Gastroesophageal sphincter (tissue), 3 donors: ENCODE measurements at regions not wholly inside any gene's neighbourhood (a gene's known extent, or its start where the extent isn't known, plus 50 kb on each side); places are given as distances from the start of the nearest gene placed in this dataset.

ENCODE experiments used
- EP300 ChIP-seq: sonication (generic); formaldehyde crosslinking; IDR thresholded peaks from one replicate; pipeline ENCODE4 v1.6.1; 2017; ENCODE audit warnings: antibody characterized with exemption, mild to moderate bottlenecking
- TF ChIP-seq, protein P1 (sequence below), 4 experiments: fragments of 200-600 bp in 2 of 4; fragments of 450-650 bp in 2 of 4; sonication (generic) in 1 of 4; IDR thresholded peaks; one replicate each; pipeline ENCODE4 v1.5.1; 2017 to 2019; ENCODE audit warnings: antibody characterized with exemption in 4 of 4, mild to moderate bottlenecking in 2 of 4, moderate library complexity in 2 of 4

DNA sequence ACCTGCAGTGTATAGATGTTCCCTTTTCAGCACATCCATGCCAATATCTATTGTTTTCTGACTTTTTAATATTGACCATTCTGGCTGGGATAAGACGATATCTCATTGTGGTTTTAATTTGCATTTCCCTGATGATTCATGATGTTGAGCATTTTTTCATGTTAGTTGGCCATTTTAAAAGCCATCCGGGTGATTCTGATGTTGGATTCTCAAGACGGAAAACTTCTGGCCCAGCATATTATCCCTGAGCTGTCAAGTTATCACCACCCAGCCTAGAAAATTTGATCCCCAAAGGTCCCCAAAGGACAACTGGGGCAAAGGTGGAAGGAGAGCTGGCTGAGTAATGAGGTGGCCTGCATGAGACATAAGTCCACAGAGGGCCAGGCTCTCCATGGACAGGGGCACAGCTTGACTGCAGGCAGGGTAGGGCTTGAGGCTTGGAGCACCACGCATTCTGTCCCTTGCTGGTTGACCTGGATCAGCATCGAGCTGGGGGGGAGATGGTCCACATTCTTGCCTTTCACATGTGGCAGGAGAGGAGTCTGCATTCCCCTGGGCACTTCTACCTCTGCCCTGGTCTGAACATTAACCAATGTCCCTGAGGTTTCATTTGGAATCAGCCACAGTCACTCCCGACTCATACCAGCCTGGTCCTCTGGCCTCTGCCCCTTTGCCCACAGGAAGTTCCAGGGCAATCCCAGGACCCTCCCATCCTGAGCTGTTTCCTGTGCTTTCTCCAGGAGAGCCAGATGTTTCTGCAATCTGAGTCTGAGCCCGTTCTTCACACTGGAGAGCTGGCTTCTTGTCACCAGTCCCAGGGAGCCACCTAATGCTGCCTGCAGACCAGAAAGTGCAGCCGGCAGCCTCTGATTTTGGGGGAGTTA lies 69.2 kb downstream of the ISG20 start:
- no peak for TF ChIP-seq EP300
- TF ChIP-seq, protein P1, sequence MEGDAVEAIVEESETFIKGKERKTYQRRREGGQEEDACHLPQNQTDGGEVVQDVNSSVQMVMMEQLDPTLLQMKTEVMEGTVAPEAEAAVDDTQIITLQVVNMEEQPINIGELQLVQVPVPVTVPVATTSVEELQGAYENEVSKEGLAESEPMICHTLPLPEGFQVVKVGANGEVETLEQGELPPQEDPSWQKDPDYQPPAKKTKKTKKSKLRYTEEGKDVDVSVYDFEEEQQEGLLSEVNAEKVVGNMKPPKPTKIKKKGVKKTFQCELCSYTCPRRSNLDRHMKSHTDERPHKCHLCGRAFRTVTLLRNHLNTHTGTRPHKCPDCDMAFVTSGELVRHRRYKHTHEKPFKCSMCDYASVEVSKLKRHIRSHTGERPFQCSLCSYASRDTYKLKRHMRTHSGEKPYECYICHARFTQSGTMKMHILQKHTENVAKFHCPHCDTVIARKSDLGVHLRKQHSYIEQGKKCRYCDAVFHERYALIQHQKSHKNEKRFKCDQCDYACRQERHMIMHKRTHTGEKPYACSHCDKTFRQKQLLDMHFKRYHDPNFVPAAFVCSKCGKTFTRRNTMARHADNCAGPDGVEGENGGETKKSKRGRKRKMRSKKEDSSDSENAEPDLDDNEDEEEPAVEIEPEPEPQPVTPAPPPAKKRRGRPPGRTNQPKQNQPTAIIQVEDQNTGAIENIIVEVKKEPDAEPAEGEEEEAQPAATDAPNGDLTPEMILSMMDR (IDR thresholded peaks at IDR 0.05) = no peak
